Fibroblast of pulmonary artery (primary cell): ENCODE measurements at regions not wholly inside any gene's neighbourhood (a gene's known extent, or its start where the extent isn't known, plus 50 kb on each side); places are given as distances from the start of the nearest gene placed in this dataset.

ENCODE experiments used
- DNase-seq: peaks from one replicate; pipeline ENCODE4 v3.0.0-alpha.2; 2010; ENCODE audit warnings: low read depth
- H3K4me3 ChIP-seq: replicated peaks from 2 replicates; pipeline ENCODE4 v1.5.1; 2011; ENCODE audit warnings: low read depth, mild to moderate bottlenecking, control low read depth, low read length, moderate library complexity
- TF ChIP-seq, protein P1 (sequence below): IDR thresholded peaks from 2 replicates; pipeline ENCODE4 v1.5.1; 2011; ENCODE audit warnings: mild to moderate bottlenecking, control low read depth, low read length, inconsistent platforms; ENCODE audit errors: missing control alignments

DNA sequence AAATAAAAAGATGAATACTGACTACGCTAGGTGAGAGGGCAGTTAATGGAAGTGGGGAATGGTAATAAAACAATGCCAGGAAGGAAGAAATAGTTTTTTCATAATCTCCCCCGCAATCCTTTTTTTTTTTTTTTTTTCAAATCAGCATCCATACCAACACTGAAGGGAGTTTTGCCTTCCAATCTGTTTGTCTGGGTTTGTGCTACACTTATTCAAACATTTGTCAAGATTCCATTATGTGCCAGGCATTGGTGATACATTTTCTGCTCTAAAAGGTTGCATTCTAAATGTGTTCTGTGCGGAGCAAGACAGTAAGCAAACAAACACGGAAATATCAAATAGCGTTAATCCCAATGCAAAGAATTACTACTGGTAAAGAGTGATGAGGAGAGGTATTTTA, 437.9 kb upstream of the BOD1L1 start:
- TF ChIP-seq, protein P1, sequence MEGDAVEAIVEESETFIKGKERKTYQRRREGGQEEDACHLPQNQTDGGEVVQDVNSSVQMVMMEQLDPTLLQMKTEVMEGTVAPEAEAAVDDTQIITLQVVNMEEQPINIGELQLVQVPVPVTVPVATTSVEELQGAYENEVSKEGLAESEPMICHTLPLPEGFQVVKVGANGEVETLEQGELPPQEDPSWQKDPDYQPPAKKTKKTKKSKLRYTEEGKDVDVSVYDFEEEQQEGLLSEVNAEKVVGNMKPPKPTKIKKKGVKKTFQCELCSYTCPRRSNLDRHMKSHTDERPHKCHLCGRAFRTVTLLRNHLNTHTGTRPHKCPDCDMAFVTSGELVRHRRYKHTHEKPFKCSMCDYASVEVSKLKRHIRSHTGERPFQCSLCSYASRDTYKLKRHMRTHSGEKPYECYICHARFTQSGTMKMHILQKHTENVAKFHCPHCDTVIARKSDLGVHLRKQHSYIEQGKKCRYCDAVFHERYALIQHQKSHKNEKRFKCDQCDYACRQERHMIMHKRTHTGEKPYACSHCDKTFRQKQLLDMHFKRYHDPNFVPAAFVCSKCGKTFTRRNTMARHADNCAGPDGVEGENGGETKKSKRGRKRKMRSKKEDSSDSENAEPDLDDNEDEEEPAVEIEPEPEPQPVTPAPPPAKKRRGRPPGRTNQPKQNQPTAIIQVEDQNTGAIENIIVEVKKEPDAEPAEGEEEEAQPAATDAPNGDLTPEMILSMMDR: no peak
- H3K4me3 ChIP-seq: no peak overlapping the region

DNA sequence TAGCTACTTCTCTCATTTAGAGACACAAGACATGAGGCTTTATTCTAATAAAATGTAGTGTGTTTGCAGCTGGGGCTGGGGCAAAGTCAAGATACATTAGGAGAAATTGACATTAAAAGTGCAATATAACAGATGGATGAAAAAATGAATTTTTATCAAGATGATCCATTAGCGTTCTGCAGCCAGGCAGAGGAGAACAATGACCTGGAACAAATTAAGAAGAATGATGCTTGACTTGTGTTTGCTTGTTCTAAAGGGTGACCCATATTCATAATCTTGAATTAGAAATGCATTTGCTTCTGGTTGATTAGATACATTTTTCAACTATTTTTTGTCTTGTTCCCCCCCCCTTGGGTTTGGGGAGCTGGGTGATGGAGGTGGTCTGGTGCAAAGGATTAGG, 439.5 kb upstream of the BOD1L1 start:
- TF ChIP-seq, protein P1: no peak

More for the DNA sequence above, 437.9 kb upstream of the BOD1L1 start:
- DNase-seq: no peak

DNA sequence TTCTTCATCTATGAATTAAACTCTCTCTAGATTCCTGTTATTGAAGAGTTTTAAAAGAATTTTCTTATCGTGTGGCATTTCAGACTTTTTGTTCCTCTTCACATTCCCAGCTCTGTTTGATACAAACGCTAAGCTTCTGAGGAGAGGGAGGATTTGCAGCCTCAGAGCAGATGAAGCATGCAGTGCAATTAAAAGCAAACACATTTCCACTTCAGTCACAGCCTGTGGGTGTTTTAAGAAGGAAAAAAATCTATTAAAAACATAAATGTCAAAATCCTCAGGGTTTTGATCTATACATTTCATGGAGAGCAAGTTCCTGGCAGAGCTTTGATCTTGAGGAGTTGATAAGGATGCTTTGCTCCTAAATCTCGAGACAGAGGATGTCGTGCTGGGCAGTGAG, 442.4 kb upstream of the BOD1L1 start:
- DNase-seq: no peak
- no peak overlapping the region for H3K4me3 ChIP-seq
- TF ChIP-seq, protein P1: no peak

More for the DNA sequence above, 439.5 kb upstream of the BOD1L1 start:
- no peak for DNase-seq
- H3K4me3 ChIP-seq: no peak overlapping the region

DNA sequence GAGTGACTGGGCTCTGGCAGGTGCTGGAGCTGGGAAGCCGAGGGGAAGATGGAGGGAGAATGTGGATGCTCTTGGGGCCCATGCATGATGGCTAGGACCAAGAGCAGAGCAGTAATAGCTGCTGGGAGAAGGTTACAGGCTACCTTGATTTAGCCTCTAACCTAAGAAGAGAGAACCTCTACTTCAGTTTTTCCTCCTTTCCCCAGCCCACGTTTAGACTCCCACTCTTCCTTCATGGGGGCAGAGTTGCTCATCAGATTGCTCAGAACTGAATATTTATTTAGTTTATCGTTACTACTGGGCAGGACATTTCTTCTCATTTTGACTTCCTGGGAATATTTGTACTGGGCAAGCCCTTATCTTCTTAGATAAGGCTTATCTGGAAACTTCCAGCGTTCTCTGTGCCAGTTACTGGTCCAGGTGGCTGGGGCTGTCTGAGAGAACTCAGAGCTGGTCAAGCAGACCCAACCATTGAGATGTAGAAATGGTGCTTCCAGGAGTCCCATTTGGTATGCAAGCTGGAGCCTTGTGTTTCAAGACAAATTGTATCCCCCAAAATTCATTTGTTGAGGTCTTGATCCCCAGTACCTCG, 442.9 kb upstream of the BOD1L1 start:
- TF ChIP-seq, protein P1: no peak
- H3K4me3 ChIP-seq: no peak overlapping the region
- DNase-seq: no peak

DNA sequence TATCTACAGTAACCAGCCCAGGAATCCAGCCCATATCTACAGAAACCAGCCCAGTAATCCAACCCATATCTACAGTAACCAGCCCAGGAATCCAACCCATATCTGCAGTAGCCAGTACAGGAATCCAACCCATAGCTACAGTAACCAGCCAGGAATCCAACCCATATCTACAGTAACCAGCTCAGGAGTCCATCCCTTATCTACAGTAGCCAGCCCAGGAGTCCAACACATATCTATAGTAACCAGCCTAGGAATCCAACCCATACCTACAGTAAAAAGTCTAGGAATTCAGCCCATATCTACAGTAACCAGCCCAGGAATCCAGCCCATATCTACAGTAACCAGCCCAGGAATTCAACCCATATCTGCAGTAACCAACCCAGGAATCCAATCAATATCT, 445.0 kb upstream of the BOD1L1 start:
- DNase-seq: no peak
- TF ChIP-seq, protein P1: no peak

DNA sequence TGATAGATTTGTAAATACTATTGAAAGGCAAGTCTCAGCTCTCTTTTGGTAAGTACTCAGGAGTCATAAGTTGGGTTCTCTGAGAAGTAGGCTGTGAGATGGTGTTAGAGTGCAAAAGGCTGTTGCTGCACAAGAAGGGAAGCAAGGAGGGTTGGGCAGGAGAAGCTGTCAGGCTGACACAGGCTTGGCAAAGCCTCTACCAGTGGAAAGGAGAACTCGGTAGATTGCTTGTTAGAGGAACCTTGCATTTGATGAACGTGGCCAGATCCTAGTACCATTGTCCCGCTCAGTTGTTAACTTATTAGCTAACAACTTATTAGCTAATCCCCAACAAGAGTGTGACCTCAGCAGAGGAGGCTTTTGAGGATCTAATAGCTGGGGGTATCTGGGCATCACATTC, 449.3 kb upstream of the BOD1L1 start:
- DNase-seq: no peak
- H3K4me3 ChIP-seq: no peak overlapping the region
- TF ChIP-seq, protein P1: no peak

More for the DNA sequence above, 445.0 kb upstream of the BOD1L1 start:
- H3K4me3 ChIP-seq: no peak overlapping the region

DNA sequence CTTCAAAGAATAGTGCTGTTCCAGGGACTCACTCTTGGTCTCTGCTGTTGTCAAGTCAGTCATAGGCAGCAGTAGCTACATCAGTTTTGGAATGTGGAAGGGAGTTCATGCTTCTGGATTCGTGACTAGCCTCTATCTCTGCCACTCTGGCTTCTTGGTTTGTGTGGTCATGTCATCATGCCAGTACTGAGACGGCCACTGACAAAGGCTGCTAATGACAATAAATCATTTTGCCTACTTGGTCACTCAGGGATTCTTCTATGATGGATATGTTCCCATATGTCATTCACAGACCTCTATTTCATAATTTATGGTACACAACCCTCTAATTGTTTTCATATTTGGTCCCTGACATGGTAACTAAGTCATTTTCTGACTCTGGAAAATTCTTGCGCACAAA, 450.8 kb upstream of the BOD1L1 start:
- TF ChIP-seq, protein P1: no peak
- no peak overlapping the region for H3K4me3 ChIP-seq
- no peak for DNase-seq
